Epithelial cell of esophagus (primary cell): ENCODE measurements at regions not wholly inside any gene's neighbourhood (a gene's known extent, or its start where the extent isn't known, plus 50 kb on each side); places are given as distances from the start of the nearest gene placed in this dataset.
A peak's percentile ranks its signal among the peaks of the same experiment; 100 is the strongest.
"Not testable (repeated sequence)": the region's sequence is repeated elsewhere in the genome, so short reads cannot be mapped to it uniquely, and the experiment has no call there.

Experiments
- DNase-seq: peaks from one replicate; pipeline ENCODE4 v3.0.0; 2010; ENCODE audit warnings: low read depth
- H3K4me3 ChIP-seq: 2 replicates; pipeline ENCODE4 v1.5.1; 2011; ENCODE audit warnings: mild to moderate bottlenecking, low read length, control low read depth
- CTCF ChIP-seq: IDR thresholded peaks from 2 replicates; pipeline ENCODE4 v1.5.1; 2011; ENCODE audit warnings: low read depth, mild to moderate bottlenecking, low read length, control low read depth, inconsistent platforms; ENCODE audit not compliant: insufficient read depth; ENCODE audit errors: missing control alignments

GRCh38 chr5:36462295-36463021, 143.9 kb upstream of the SLC1A3 start:
- H3K4me3 ChIP-seq: no peak overlapping the region
- peak; percentile 79 for DNase-seq
- TF ChIP-seq CTCF: no peak

GRCh38 chr5:36475942-36476341, 130.5 kb upstream of the SLC1A3 start:
- not testable (repeated sequence) for DNase-seq, H3K4me3 ChIP-seq

- no peak overlapping the region for H3K4me3 ChIP-seq
- no peak for DNase-seq
- TF ChIP-seq CTCF: no peak
These were observed 127.6 kb upstream of the SLC1A3 start for GRCh38 chr5:36478646-36479317.

GRCh38 chr5:36481454-36482120, 124.8 kb upstream of the SLC1A3 start:
- no peak for DNase-seq
- no peak for TF ChIP-seq CTCF
- H3K4me3 ChIP-seq: no peak overlapping the region

GRCh38 chr5:36482812-36483211, 123.6 kb upstream of the SLC1A3 start:
- no peak overlapping the region for H3K4me3 ChIP-seq
- DNase-seq: no peak
- TF ChIP-seq CTCF: no peak

GRCh38 chr5:36489505-36489904, 116.9 kb upstream of the SLC1A3 start:
- no peak overlapping the region for H3K4me3 ChIP-seq
- DNase-seq: no peak
- no peak for TF ChIP-seq CTCF

GRCh38 chr5:36491856-36492255, 114.5 kb upstream of the SLC1A3 start:
- TF ChIP-seq CTCF: no peak
- DNase-seq: no peak
- H3K4me3 ChIP-seq: no peak overlapping the region
